Activated CD4-positive, alpha-beta memory T cell treated with anti-CD3 and anti-CD28 coated beads, Interleukin-2, amount 10 ng/mL, durations not matched to agents 7 days and 5 days (primary cell): ENCODE measurements at regions not wholly inside any gene's neighbourhood (a gene's known extent, or its start where the extent isn't known, plus 50 kb on each side); places are given as distances from the start of the nearest gene placed in this dataset.
"Not testable (repeated sequence)": the region's sequence is repeated elsewhere in the genome, so short reads cannot be mapped to it uniquely, and the experiment has no call there.

Source experiments
- CTCF ChIA-PET: fragments of 350-600 bp; sonication (Branson Sonifier 250); formaldehyde crosslinking; loops from one replicate; lab custom pipeline; 2021; ENCODE audit warnings: antibody characterized with exemption, inconsistent platforms; lab: Charles Lee
- POLR2A ChIA-PET: fragments of 350-600 bp; sonication (Branson Sonifier 250); formaldehyde crosslinking; loops from one replicate; lab custom pipeline; 2021; ENCODE audit warnings: antibody characterized with exemption; lab: Charles Lee
- DNase-seq: peaks from one replicate; pipeline ENCODE4 v3.0.0-alpha.2; 2020
- H3K27ac Mint-ChIP-seq: one replicate; pipeline ENCODE4 v1.8.0; 2021; ENCODE audit warnings: mild to moderate bottlenecking, mixed read lengths
- H3K27me3 Mint-ChIP-seq: one replicate; pipeline ENCODE4 v1.8.0; 2021; ENCODE audit warnings: mixed read lengths
- H3K36me3 Mint-ChIP-seq: one replicate; pipeline ENCODE4 v1.8.0; 2021; ENCODE audit warnings: low read depth, mixed read lengths
- H3K4me1 Mint-ChIP-seq: one replicate; pipeline ENCODE4 v1.8.0; 2021; ENCODE audit warnings: mixed read lengths
- H3K4me3 Mint-ChIP-seq: one replicate; pipeline ENCODE4 v1.8.0; 2021; ENCODE audit warnings: mild to moderate bottlenecking, mixed read lengths
- H3K9me3 Mint-ChIP-seq: one replicate; pipeline ENCODE4 v1.8.0; 2021; ENCODE audit warnings: mixed read lengths

DNA sequence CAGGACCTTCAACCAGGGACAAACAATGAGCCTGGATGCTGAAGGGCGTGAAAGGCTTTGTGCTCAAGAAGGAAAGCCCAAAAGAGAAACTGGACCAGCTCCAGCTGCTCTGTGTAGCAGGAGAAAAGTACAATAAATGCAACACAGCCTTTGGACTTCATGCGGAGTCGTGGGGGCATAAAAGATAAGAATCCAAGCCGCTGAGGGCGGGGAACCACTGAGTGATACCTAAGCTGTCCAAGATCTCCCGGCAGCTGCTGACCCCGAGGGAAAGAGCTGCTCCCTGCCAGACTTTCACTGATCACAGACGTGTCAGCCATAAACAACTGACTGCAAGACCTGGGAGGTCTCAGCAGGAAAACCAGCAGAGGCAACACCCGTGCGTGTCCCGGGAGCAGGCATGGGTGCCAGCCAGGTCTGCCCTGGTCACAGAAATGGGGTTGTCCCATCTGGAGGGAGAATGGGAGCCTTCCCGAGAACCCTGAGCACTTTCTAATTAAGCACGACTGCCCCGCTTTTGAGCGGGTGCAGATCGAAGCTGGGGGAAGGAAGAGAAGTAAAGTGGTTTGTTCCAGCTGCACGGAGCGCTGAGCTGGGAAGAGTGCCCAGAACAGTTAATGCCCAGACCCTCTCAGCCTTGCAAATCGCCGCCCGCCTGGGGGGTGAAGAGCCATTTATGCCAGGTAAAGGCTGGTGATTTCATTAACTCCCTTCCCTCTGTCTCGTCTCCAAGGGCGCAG lies 68.3 kb upstream of the TARDBP start:
- H3K4me3 Mint-ChIP-seq, result no peak overlapping the region
- H3K9me3 Mint-ChIP-seq, result no peaks in the 10 kb centered on the region
- no peak overlapping the region for H3K27ac Mint-ChIP-seq
- H3K36me3 Mint-ChIP-seq, result no peaks in the 10 kb centered on the region
- ChIA-PET POLR2A (no interaction called here), CTCF (no interaction called here)
- DNase-seq, result no peak
- H3K27me3 Mint-ChIP-seq, result peaks cover 39% of the 10 kb centered on the region
- H3K4me1 Mint-ChIP-seq, result peaks cover 31% of the 10 kb centered on the region

DNA sequence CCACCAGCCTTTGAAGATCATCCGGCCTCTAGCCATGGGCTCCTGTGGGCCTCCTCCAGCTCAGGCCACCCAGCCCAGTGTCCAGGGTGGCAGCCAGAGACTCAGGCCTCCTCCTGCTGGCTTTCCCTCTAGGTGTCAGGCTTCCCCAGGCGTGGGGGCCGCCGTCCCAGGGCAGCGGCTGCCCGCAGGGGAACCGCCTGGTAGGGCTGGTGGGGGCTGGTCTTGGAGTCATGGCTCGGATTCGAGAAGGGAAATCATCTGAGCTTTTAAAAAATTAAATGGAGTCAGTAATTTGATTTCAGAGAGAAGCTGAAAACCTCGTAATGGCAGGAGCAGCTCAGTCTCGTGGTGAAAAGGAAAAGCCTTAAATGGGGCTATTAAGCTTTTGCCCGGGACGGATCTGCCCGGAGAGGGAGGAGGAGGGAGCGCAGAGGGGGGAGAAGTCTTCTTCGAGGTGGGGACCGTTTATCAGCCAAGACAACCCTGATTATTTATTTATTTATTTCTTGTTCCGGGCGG lies 66.4 kb upstream of the TARDBP start:
- Mint-ChIP-seq H3K4me1 (peaks cover 12% of the 10 kb centered on the region), H3K27me3 (peaks cover 31% of the 10 kb centered on the region), H3K27ac (no peak overlapping the region), H3K36me3 (no peaks in the 10 kb centered on the region), H3K9me3 (no peaks in the 10 kb centered on the region), H3K4me3 (no peak overlapping the region)
- ChIA-PET POLR2A (no interaction called here), CTCF (interaction anchor here (0.6 kb wide), 1 partner anchor 167 kb away, joined by 3 read pairs; no protein-coding TSS in a partner anchor)
- no peak for DNase-seq

DNA sequence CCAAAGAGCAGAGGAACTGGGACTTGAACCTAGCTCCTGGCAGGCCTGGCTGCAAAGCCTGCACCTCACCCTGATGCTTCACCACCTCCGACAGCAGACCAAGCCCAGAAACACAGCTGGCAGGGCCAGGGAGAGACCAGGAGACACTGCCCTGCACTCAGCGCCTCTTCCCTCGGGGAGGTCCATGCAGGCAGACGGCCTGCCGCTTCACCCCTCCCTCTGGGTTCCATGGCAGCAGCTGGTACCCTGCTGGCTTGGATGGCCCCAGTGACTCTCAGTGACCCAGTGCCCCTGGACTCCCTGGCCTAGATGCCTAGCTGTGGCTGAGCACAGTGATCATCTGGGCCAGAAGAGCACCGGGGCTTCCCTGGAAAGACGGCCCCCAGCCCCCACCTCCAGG lies 65.3 kb upstream of the TARDBP start:
- H3K4me1 Mint-ChIP-seq, result peaks cover 7% of the 10 kb centered on the region
- no peak for DNase-seq
- ChIA-PET CTCF (no interaction called here), POLR2A (no interaction called here)
- peaks cover 33% of the 10 kb centered on the region for H3K27me3 Mint-ChIP-seq
- no peaks in the 10 kb centered on the region for H3K36me3 Mint-ChIP-seq
- H3K9me3 Mint-ChIP-seq, result no peaks in the 10 kb centered on the region
- no peak overlapping the region for H3K4me3 Mint-ChIP-seq
- no peak overlapping the region for H3K27ac Mint-ChIP-seq

DNA sequence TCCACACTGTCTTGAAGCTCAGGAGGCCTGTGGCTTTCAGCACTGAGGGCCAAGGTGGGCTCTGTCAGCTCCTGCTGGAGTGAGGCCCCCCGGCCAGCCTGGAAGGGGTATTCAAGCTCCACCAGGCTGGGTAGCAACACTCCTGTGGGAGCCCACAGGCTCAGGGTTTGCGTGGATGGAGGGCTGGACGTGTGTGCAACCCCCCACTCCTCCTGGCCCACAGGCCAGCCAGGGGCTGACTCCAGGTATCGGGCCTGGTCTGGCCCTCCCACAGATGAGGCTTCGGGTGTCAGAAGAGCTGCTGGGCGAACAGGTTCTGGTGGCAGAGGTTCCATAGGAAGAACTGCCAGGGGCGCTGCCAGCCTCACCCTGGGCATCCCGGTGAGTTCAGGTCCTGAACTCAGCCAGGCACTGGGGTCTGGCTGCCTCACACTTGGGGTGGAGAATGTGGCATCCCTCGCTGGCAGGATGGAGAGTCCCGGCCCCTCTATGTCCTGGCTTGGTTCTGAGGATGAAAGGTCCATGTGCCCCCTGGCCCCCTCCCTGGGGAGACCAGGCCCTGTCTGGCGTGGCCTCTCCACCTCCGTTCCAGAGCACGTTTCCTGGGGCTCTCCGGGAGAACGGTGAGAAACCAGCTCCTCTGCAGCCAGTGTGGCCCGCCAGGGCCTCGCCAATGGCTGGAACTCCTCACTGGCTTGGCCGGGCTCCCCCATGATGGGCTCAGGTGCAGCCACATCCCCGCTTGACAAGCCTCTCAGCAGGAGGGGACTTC lies 64.6 kb upstream of the TARDBP start:
- no peak for DNase-seq
- ChIA-PET CTCF (no interaction called here), POLR2A (no interaction called here)
- H3K36me3 Mint-ChIP-seq, result no peaks in the 10 kb centered on the region
- H3K4me1 Mint-ChIP-seq, result peaks cover 7% of the 10 kb centered on the region
- peaks cover 29% of the 10 kb centered on the region for H3K27me3 Mint-ChIP-seq
- no peak overlapping the region for H3K4me3 Mint-ChIP-seq
- H3K9me3 Mint-ChIP-seq, result no peaks in the 10 kb centered on the region
- H3K27ac Mint-ChIP-seq, result no peak overlapping the region

DNA sequence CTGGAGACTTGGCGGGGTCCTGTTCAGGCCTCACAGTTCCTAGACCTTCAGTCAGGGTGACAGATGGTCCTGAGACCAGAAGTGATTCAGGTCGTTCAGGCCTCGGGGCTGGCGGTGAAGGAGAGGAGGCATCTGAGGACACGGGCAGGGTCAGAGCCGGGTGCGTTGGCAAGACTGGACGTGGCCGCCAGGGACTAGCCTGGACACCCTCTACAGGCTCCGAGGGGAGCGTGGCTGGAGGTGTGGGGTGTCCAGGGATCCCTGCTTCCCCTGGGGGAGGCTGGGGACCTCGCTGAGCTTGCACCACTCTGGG lies 64.0 kb upstream of the TARDBP start:
- ChIA-PET POLR2A (no interaction called here), CTCF (no interaction called here)
- Mint-ChIP-seq H3K9me3 (no peaks in the 10 kb centered on the region), H3K27ac (no peak overlapping the region), H3K4me1 (peaks cover 7% of the 10 kb centered on the region), H3K36me3 (no peaks in the 10 kb centered on the region), H3K4me3 (no peak overlapping the region), H3K27me3 (peaks cover 26% of the 10 kb centered on the region)
- DNase-seq, result no peak

DNA sequence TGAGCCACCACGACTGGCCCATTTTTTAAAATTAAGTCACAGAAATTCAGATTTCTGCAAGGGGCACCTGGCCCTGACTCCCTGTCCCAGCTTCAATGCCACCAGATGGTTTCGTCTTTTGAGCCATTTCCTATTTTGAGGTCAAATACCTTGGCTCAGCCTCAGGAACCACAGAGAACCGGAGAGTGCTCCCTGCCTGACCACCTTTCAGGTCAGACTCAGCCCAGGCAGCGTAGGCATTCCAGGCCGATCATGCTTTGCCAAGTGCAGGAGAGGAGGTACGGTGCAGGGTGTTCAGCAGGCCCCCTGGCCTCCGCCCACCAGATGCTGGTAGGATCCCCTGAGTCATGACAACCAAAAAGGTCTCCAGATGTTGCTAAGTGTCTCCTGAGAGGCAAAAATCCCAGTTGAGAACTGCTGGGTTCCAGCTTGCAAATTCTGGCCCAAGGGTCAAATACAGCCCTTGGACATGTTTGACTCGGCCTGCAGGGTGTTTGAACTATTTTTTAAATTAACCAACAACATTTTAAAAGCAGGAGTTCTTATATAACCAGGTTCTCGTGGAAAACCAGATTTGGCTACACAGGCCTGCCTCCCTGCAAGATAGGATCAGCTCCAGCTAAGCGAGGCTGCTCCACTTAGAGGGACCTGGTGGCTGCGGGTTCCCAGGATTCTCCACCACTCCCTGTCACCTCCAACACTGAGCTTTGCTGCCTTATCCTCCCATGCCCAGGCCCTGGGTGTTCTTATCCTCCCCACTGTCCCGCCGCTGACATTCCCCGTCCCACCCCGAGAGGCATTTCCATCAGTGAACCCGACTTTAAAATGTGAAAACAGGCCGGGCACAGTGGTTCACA lies 61.9 kb upstream of the TARDBP start:
- CTCF ChIA-PET, result no interaction called here
- H3K4me1 Mint-ChIP-seq, result no peaks in the 10 kb centered on the region

DNA sequence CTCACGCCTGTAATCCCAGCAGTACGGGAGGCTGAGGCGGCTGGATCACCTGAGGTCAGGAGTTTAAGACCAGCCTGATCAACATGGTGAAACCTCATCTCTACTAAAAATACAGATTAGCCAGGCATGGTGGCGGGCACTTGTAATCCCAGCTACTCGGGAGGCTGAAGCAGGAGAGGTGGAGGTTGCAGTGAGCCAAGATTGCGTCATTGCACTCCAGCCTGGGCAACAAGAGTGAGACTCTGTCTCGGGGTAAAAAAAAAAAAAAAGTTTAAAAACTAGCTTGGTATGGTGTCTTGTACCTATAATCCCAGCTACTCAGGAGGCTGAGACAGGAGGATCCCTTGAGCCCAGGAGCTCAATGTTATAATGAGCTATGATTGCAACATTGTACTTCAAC lies 61.2 kb upstream of the TARDBP start:
- H3K27me3 Mint-ChIP-seq, POLR2A ChIA-PET, H3K36me3 Mint-ChIP-seq, H3K4me3 Mint-ChIP-seq, H3K9me3 Mint-ChIP-seq, H3K4me1 Mint-ChIP-seq, H3K27ac Mint-ChIP-seq, DNase-seq, CTCF ChIA-PET: not testable (repeated sequence)

More for the DNA sequence above, 61.9 kb upstream of the TARDBP start:
- peaks cover 12% of the 10 kb centered on the region for H3K27me3 Mint-ChIP-seq
- DNase-seq, result no peak
- H3K27ac Mint-ChIP-seq, result no peak overlapping the region
- H3K36me3 Mint-ChIP-seq, result no peaks in the 10 kb centered on the region
- H3K9me3 Mint-ChIP-seq, result no peaks in the 10 kb centered on the region
- no peak overlapping the region for H3K4me3 Mint-ChIP-seq
- POLR2A ChIA-PET, result no interaction called here

DNA sequence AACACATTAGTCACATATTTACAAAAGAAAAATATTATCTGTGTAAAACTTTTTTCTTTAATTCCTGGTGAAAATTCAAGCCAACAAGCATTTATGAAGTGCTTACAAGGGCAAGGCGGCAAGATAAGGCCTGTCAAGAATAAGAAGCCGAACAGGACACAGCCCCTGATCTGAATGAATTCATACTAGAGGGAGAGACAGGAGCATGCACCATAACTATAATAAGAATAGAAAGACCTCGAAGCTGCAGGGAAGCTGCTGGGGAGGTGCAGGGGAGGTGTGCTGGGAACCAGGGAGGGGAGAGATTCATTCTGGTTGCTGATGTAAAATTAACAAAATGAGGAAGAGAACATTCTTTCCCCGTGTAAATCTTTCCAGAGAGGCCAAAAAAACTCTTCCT lies 60.5 kb upstream of the TARDBP start:
- Mint-ChIP-seq H3K4me3 (no peak overlapping the region), H3K27me3 (peaks cover 10% of the 10 kb centered on the region), H3K9me3 (no peaks in the 10 kb centered on the region), H3K4me1 (no peaks in the 10 kb centered on the region), H3K36me3 (no peaks in the 10 kb centered on the region), H3K27ac (no peak overlapping the region)
- POLR2A ChIA-PET, result no interaction called here
- DNase-seq, result no peak
- CTCF ChIA-PET, result no interaction called here

DNA sequence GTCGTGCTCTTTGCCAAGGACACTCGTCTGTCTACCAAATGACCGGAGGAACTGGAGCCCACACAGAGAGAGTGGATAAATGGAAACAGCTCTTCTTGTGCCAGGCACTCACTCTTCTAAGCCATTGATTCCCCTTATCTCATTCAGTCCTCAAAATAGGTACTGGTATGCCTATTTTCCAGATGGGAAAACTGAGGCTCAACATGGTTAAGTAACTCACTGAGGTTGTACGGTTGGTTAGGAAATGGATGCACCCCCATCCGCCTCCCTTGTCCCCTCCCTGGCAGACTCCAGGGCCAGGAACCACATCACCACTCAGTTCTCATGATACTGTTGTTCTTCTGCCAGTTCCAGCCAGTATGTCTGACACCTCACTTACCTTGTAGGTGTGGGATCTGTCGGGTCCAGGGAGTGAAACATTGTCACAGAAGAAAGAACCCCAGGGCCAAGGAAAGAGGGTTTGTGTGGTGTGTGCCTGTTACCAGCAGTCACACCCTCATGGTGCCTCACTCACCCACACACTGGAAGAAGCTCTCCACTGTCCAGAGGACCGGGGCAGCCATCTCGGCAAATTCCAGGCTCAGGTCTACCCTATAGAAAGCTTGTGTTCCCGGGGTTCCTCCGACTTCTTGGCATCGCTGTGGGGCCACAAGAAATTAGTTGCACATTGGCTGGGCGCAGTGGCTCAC lies 58.8 kb upstream of the TARDBP start:
- ChIA-PET CTCF (interaction anchor here (0.6 kb wide), 1 partner anchor 46 kb away, joined by 3 read pairs; no protein-coding TSS in a partner anchor), POLR2A (no interaction called here)
- no peak overlapping the region for H3K27ac Mint-ChIP-seq
- no peaks in the 10 kb centered on the region for H3K36me3 Mint-ChIP-seq
- peaks cover 11% of the 10 kb centered on the region for H3K27me3 Mint-ChIP-seq
- no peak overlapping the region for H3K4me3 Mint-ChIP-seq
- no peaks in the 10 kb centered on the region for H3K4me1 Mint-ChIP-seq
- H3K9me3 Mint-ChIP-seq, result no peaks in the 10 kb centered on the region
- no peak for DNase-seq

DNA sequence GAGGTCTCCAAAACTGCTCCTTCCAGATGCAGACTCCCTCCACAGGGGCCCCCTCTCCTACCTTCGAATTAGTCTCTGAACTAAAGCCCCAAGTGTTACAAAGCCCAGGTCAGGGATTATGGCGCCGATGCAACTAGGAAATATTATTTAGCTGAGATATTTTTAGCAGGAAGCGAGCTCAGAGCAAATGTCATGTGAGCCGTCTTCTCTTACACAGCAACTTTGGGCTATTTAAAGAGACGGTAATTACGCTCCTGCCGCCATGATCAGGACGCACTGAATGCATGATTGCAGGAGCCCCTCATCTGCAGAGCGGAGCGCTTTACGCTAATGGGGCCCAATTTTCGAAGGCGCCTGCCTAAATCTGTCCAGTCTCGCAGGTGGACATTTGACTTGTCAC lies 55.3 kb upstream of the TARDBP start:
- H3K4me3 Mint-ChIP-seq, result no peak overlapping the region
- H3K27ac Mint-ChIP-seq, result no peak overlapping the region
- CTCF ChIA-PET, result interaction anchor here (0.9 kb wide), 1 partner anchor 15 kb away, joined by 3 read pairs; no protein-coding TSS in a partner anchor
- H3K27me3 Mint-ChIP-seq, result peaks cover 12% of the 10 kb centered on the region
- H3K36me3 Mint-ChIP-seq, result no peaks in the 10 kb centered on the region
- DNase-seq, result no peak
- no peaks in the 10 kb centered on the region for H3K9me3 Mint-ChIP-seq
- no peaks in the 10 kb centered on the region for H3K4me1 Mint-ChIP-seq
- POLR2A ChIA-PET, result no interaction called here

DNA sequence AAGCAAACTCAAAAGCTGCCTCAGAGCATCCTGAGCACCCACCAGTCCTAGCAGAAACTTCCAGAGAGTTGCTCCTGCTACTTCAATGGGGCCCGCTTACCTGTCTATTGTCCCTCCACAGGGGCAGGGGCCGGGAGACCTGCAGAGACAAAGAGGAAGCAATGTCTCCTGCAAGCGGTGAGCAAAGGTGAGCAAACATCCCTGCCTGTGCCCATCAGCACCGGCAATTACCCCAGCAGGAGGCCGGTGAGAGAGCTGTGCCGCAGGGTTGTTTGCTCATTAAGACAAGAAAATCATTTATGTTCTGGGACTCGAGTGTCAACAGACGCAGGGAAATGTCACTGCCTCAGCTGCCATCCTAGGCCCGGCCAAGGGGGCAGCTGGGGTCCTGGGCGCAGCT lies 53.8 kb upstream of the TARDBP start:
- CTCF ChIA-PET, result interaction anchor here (0.6 to 1.0 kb wide), 2 partner anchors 94 to 433 kb away, joined by 3 read pairs; no protein-coding TSS in a partner anchor
- DNase-seq, result no peak
- Mint-ChIP-seq H3K4me3 (no peak overlapping the region), H3K9me3 (no peaks in the 10 kb centered on the region), H3K27me3 (peaks cover 11% of the 10 kb centered on the region), H3K4me1 (no peaks in the 10 kb centered on the region), H3K27ac (no peak overlapping the region), H3K36me3 (no peaks in the 10 kb centered on the region)
- POLR2A ChIA-PET, result no interaction called here

DNA sequence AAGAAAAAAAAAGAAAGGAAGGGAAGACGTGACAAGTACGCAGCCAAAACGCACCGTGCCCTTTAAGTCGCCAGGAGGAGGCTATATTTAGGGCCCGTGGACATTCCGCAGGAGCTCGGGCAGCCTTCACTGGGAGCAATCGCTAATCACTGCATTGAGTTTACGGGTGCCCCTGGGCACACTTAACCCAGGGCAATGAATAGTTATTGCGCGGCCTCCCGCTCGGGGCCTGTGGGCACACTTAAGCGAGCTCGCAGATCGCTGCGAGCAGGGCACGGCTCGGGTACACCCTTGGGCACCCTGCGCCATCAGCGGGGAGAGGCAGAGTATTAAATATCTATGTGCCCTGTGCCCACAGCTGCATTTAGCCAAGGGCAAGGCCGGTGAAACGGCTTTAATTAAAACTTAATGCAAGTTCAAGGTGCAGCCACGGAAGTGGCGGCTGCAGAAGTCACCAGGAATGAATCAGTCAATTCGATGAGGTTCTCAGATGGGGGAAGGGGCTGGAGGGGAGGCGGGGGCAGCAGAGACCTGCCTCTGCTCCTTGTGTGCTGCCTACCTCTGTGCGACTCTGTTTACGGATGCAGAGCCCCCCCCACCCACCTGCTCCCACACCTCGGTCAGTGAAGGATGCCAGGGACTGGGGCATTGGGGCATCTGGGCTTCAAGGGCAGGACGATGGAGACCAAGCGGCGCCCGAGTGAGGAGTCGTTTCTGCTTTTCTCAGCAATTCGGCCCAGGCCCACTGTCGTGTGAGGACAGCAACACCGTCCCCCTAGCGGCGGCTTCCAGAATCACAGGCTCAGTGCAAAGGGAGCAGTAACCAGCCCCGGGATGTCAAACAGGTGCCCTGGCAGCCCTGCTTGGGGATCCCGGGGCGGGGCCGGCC lies 51.8 kb upstream of the TARDBP start:
- Mint-ChIP-seq H3K27ac (no peak overlapping the region), H3K4me1 (peaks cover 7% of the 10 kb centered on the region), H3K9me3 (no peaks in the 10 kb centered on the region), H3K4me3 (no peak overlapping the region), H3K27me3 (peaks cover 18% of the 10 kb centered on the region), H3K36me3 (no peaks in the 10 kb centered on the region)
- ChIA-PET POLR2A (no interaction called here), CTCF (interaction anchor here (0.9 to 1.0 kb wide), 2 partner anchors 11 to 77 kb away, joined by 3 to 6 read pairs; no protein-coding TSS in a partner anchor)
- DNase-seq, result peak; percentile 78
